K562 (cell line): ENCODE measurements at regions not wholly inside any gene's neighbourhood (a gene's known extent, or its start where the extent isn't known, plus 50 kb on each side); places are given as distances from the start of the nearest gene placed in this dataset.
"Not testable (repeated sequence)": the region's sequence is repeated elsewhere in the genome, so short reads cannot be mapped to it uniquely, and the experiment has no call there.

ENCODE experiments used
- EZH2 ChIP-seq: IDR thresholded peaks from 2 replicates; pipeline ENCODE4 v1.6.1; 2012; ENCODE audit warnings: low read depth, mild to moderate bottlenecking, inconsistent platforms, low read length, borderline replicate concordance
- MEF2A ChIP-seq: IDR thresholded peaks from 2 replicates; pipeline ENCODE4 v1.6.1; 2011; ENCODE audit warnings: low read depth, mild to moderate bottlenecking, low read length, moderate library complexity; ENCODE audit not compliant: control insufficient read depth
- ZNF274 ChIP-seq: IDR thresholded peaks from 2 replicates; pipeline ENCODE4 v1.6.1; 2011; ENCODE audit warnings: low read depth, mild to moderate bottlenecking, low read length, moderate library complexity, borderline replicate concordance
- TF ChIP-seq, protein P1 (sequence below): sonication (generic); formaldehyde crosslinking; IDR thresholded peaks from 2 replicates; pipeline ENCODE4 v1.8.0; 2022; ENCODE audit warnings: mild to moderate bottlenecking, missing genetic modification reagents
- TF ChIP-seq, protein P2 (sequence below): fragments of 250-450 bp; sonication (Bioruptor Pico); IDR thresholded peaks from 2 replicates; pipeline ENCODE4 v1.6.1; 2021; ENCODE audit warnings: mild to moderate bottlenecking

DNA sequence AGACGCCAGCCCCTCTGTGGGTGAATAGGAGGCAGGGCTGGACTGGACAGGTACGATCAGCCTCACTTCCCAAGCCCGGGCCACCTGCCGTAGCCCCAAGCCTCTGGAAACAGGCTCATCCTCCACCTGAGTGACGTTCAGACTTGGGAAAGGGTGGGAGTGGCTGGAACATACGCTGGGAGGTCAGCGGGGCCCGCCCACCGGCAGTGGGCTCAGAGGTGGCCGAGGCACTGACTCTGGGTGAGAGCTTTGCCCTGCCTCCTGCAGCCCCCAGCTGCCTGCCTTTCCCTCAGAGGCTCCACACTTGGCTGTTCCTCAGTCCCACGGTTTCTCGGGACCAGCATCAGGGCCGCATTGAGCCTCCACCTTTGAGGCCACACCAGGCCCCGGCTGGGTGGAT, 123.8 kb upstream of the FOXD4L5 start:
- TF ChIP-seq EZH2, MEF2A, ZNF274: not testable (repeated sequence)
- TF ChIP-seq, protein P1, sequence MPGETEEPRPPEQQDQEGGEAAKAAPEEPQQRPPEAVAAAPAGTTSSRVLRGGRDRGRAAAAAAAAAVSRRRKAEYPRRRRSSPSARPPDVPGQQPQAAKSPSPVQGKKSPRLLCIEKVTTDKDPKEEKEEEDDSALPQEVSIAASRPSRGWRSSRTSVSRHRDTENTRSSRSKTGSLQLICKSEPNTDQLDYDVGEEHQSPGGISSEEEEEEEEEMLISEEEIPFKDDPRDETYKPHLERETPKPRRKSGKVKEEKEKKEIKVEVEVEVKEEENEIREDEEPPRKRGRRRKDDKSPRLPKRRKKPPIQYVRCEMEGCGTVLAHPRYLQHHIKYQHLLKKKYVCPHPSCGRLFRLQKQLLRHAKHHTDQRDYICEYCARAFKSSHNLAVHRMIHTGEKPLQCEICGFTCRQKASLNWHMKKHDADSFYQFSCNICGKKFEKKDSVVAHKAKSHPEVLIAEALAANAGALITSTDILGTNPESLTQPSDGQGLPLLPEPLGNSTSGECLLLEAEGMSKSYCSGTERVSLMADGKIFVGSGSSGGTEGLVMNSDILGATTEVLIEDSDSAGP = not testable (repeated sequence)
- TF ChIP-seq, protein P2, sequence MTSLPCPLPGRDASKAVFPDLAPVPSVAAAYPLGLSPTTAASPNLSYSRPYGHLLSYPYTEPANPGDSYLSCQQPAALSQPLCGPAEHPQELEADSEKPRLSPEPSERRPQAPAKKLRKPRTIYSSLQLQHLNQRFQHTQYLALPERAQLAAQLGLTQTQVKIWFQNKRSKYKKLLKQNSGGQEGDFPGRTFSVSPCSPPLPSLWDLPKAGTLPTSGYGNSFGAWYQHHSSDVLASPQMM (CRISPR knock-in tag) = not testable (repeated sequence)
